Pancreas (tissue), 10 donors: ENCODE measurements at regions not wholly inside any gene's neighbourhood (a gene's known extent, or its start where the extent isn't known, plus 50 kb on each side); places are given as distances from the start of the nearest gene placed in this dataset.

Source experiments
- ATAC-seq, 4 donors: fragments of 200-7000 bp; cut with Tn5 transposase; one replicate each; pipeline versions ENCODE4 v1.8.0 to v1.9.1; 2020; ENCODE audit warnings: mild to moderate bottlenecking in 4 of 4, moderate library complexity in 4 of 4
- DNase-seq, 6 donors: peaks; one replicate each; pipeline ENCODE4 v3.0.0-alpha.2; 2020
- FAIRE-seq: peaks from 2 replicates; lab custom pipeline; 2012; peaks lifted over from hg19 to GRCh38; lab: Jason Lieb, UNC
- H3K27ac ChIP-seq, 4 donors: fragments of 200-600 bp; sonication (generic); 1 replicate in 3 of 4; 2 replicates in 1 of 4; pipeline versions ENCODE4 v1.5.0 to v1.8.0; 2020
- H3K27me3 ChIP-seq, 4 donors: fragments of 200-600 bp; one replicate each; pipeline ENCODE4 v1.8.0; 2021
- H3K36me3 ChIP-seq, 3 donors: fragments of 200-600 bp; sonication (generic) in 1 of 3; one replicate each; pipeline versions ENCODE4 v1.5.0 to v1.8.0; 2020 to 2021
- H3K4me1 ChIP-seq, 3 donors: fragments of 200-600 bp; one replicate each; pipeline ENCODE4 v1.8.0; 2021
- H3K4me3 ChIP-seq, 4 donors: fragments of 200-600 bp; sonication (generic) in 2 of 4; one replicate each; pipeline versions ENCODE4 v1.5.0 to v1.8.0; 2020 to 2021
- H3K9me3 ChIP-seq, 4 donors: fragments of 200-600 bp; one replicate each; pipeline ENCODE4 v1.8.0; 2021
- CTCF ChIP-seq, 4 donors: fragments of 200-600 bp; sonication (generic) in 3 of 4; IDR thresholded peaks; one replicate each; pipeline versions ENCODE4 v1.5.0 to v1.8.0; 2021; ENCODE audit warnings: antibody characterized with exemption in 4 of 4
- WGBS, 2 donors: extraction: QIAGEN DNeasy Blood & Tissue Kit; methylation state at CpG; one replicate each; pipeline ENCODE4 v1.1.7; 2013; 5-methylcytosine and 5-hydroxymethylcytosine counted together
- intact Hi-C, 3 donors: fragments of 100-400 bp; cut with DNase I; formaldehyde crosslinking; loops; one replicate each; pipeline versions ENCODE4 v1.11.1 to v1.14.2; 2022
- donor health status: healthy with polysubstance abuse.
- donor health status: DM: no; HTN: no; CAD: no; lungs with moderate emphysema.
- donor health status: DM: no; HTN: no; CAD: no.
- donor health status: control.
- donor health status: control.
- donor health status: Bipolar disorder and iron deficiency.
- donor health status: DM: yes; HTN: yes; CAD: no.
- donor health status: DM: no; HTN: no; CAD: no.
- donor health status: DM: no; HTN: no; CAD: no.
- donor health status: DM: yes; HTN: yes; CAD: no.

GRCh38 chr6:23754197-23754596 is 371.8 kb upstream of the NRSN1 start:
- Histone ChIP-seq H3K4me3 (no peak overlapping the region), H3K4me1 (no peaks in the 10 kb centered on the region), H3K9me3 (no peaks in the 10 kb centered on the region), H3K36me3 (no peaks in the 10 kb centered on the region), H3K27ac (no peak overlapping the region), H3K27me3 (no peaks in the 10 kb centered on the region)
- FAIRE-seq = no peak
- no peak for ATAC-seq
- TF ChIP-seq CTCF (IDR thresholded peaks at IDR 0.05) = no peak
- 51 to 74% methylated on average over 1 of the region's 1 CpG for WGBS, 2 donors
- intact Hi-C loops = no loop called here
- DNase-seq = no peak

- no peak overlapping the region for H3K4me3 ChIP-seq
- WGBS, 2 donors = 65 to 76% methylated on average over 5 of the region's 5 CpGs
- no peaks in the 10 kb centered on the region for H3K36me3 ChIP-seq
- ATAC-seq (no peak), DNase-seq (no peak), FAIRE-seq (no peak)
- intact Hi-C loops = no loop called here
- no peaks in the 10 kb centered on the region for H3K4me1 ChIP-seq
- no peaks in the 10 kb centered on the region for H3K27me3 ChIP-seq
- no peaks in the 10 kb centered on the region for H3K9me3 ChIP-seq
- TF ChIP-seq CTCF (IDR thresholded peaks at IDR 0.05) = no peak
- no peak overlapping the region for H3K27ac ChIP-seq
Observed at GRCh38 chr6:23775127-23775526, 350.9 kb upstream of the NRSN1 start.

GRCh38 chr6:23783901-23784300 is 342.1 kb upstream of the NRSN1 start:
- intact Hi-C loops = no loop called here
- H3K4me3 ChIP-seq = no peak overlapping the region
- no peaks in the 10 kb centered on the region for H3K9me3 ChIP-seq
- DNase-seq (no peak), ATAC-seq (no peak), FAIRE-seq (no peak)
- H3K27ac ChIP-seq = no peak overlapping the region
- no peaks in the 10 kb centered on the region for H3K27me3 ChIP-seq
- no peaks in the 10 kb centered on the region for H3K36me3 ChIP-seq
- no peak for TF ChIP-seq CTCF (IDR thresholded peaks at IDR 0.05)
- H3K4me1 ChIP-seq = no peaks in the 10 kb centered on the region
- 37 to 41% methylated on average over 2 of the region's 2 CpGs for WGBS, 2 donors

- DNase-seq (no peak), FAIRE-seq (no peak), ATAC-seq (no peak)
- Histone ChIP-seq H3K4me3 (no peak overlapping the region), H3K9me3 (no peaks in the 10 kb centered on the region), H3K27me3 (no peaks in the 10 kb centered on the region), H3K4me1 (no peaks in the 10 kb centered on the region), H3K27ac (no peak overlapping the region), H3K36me3 (no peaks in the 10 kb centered on the region)
- 49 to 51% methylated on average over 7 of the region's 7 CpGs for WGBS, 2 donors
- intact Hi-C loops = no loop called here
- no peak for TF ChIP-seq CTCF (IDR thresholded peaks at IDR 0.05)
Observed at GRCh38 chr6:23784301-23784919, 341.6 kb upstream of the NRSN1 start.

GRCh38 chr6:23790756-23791155 is 335.3 kb upstream of the NRSN1 start:
- H3K4me1 ChIP-seq = no peaks in the 10 kb centered on the region
- WGBS, 2 donors = 53 to 77% methylated on average over 2 of the region's 2 CpGs
- no peak for DNase-seq
- FAIRE-seq = no peak
- no peak for TF ChIP-seq CTCF (IDR thresholded peaks at IDR 0.05)
- intact Hi-C loops = no loop called here
- no peaks in the 10 kb centered on the region for H3K27me3 ChIP-seq
- ATAC-seq = no peak
- no peaks in the 10 kb centered on the region for H3K36me3 ChIP-seq
- no peak overlapping the region for H3K4me3 ChIP-seq
- no peak overlapping the region for H3K27ac ChIP-seq
- no peaks in the 10 kb centered on the region for H3K9me3 ChIP-seq
